HCT116 (cell line): ENCODE measurements at regions not wholly inside any gene's neighbourhood (a gene's known extent, or its start where the extent isn't known, plus 50 kb on each side); places are given as distances from the start of the nearest gene placed in this dataset.

ENCODE experiments used
- ATAC-seq: fragments of 200-7000 bp; cut with Tn5 transposase; 2 replicates; pipeline ENCODE4 v1.9.1; 2020; ENCODE audit warnings: mild to moderate bottlenecking, moderate library complexity
- BruUV-seq: library from RNA; stranded (reverse); fragments of 400-500 nt; replicated peaks from 2 replicates; lab custom pipeline; 2021; lab: Mats Ljungman, UMichigan
- CTCF ChIA-PET: fragments of 300-600 bp; sonication (Branson Sonifier 250); formaldehyde crosslinking; loops from one replicate; lab custom pipeline; 2021; ENCODE audit warnings: antibody characterized with exemption; lab: Charles Lee
- POLR2A ChIA-PET: fragments of 300-600, 350-600 bp; sonication (Branson Sonifier 250); formaldehyde crosslinking; loops from one replicate; lab custom pipeline; 2021; ENCODE audit warnings: antibody characterized with exemption; lab: Charles Lee
- RAD21 ChIA-PET, 2 experiments: fragments of 300-600 bp; sonication (Branson Sonifier 250); formaldehyde crosslinking; loops; one replicate each; lab custom pipeline; 2023; ENCODE audit warnings: low total read pairs in 2 of 2; ENCODE audit not compliant: uncharacterized antibody in 2 of 2, unreplicated experiment in 2 of 2, low non-redundant PET in 1 of 2; lab: Charles Lee
- DNase-seq: peaks from one replicate; pipeline ENCODE4 v3.0.0-alpha.2; 2010; ENCODE audit warnings: low read depth, low spot score
- H2AFZ ChIP-seq: fragments of 200-600 bp; shearing (Covaris generic), sonication (generic); 2 replicates; pipeline ENCODE4 v1.6.1; 2017; ENCODE audit warnings: low read depth, mixed run types, mixed read lengths, antibody characterized with exemption, low read length; ENCODE audit not compliant: poor library complexity, severe bottlenecking
- H3K27ac ChIP-seq: 2 replicates; pipeline ENCODE4 v1.5.1; 2012; ENCODE audit warnings: low read depth, low read length
- H3K27me3 ChIP-seq: fragments of 200-600 bp; sonication (generic); 2 replicates; pipeline ENCODE4 v1.6.1; 2016; ENCODE audit warnings: mixed run types, low read length, mixed read lengths; ENCODE audit not compliant: insufficient read depth
- H3K36me3 ChIP-seq, 2 experiments: fragments of 200-500 bp in 1 of 2; fragments of 200-600 bp in 1 of 2; sonication (Bioruptor generic) in 1 of 2; sonication (generic) in 1 of 2; 2 replicates each; pipeline versions ENCODE4 v1.5.1 to v1.6.1; 2014 to 2016; ENCODE audit warnings: low read length in 2 of 2, inconsistent platforms in 1 of 2, mixed read lengths in 1 of 2, mixed run types in 1 of 2; ENCODE audit not compliant: insufficient read depth in 2 of 2, control insufficient read depth in 1 of 2
- H3K4me1 ChIP-seq, 2 experiments: fragments of 200-600 bp in 1 of 2; sonication (generic) in 1 of 2; 2 replicates each; pipeline versions ENCODE4 v1.5.1 to v1.6.1; 2012 to 2017; ENCODE audit warnings: low read length in 2 of 2, inconsistent platforms in 1 of 2, mild to moderate bottlenecking in 1 of 2, mixed read lengths in 1 of 2, mixed run types in 1 of 2, moderate library complexity in 1 of 2; ENCODE audit not compliant: insufficient read depth in 2 of 2, control insufficient read depth in 1 of 2
- H3K4me2 ChIP-seq: fragments of 200-600 bp; sonication (generic); 2 replicates; pipeline ENCODE4 v1.6.1; 2017; ENCODE audit warnings: mixed run types, low read length, mixed read lengths
- H3K4me3 ChIP-seq, 2 experiments: fragments of 200-600 bp in 1 of 2; sonication (generic) in 1 of 2; replicated peaks in 1 of 2; 2 replicates each; pipeline ENCODE4 v1.5.1; 2011 to 2016; ENCODE audit warnings: low read length in 2 of 2, control low read depth in 1 of 2, low read depth in 1 of 2, mild to moderate bottlenecking in 1 of 2, mixed read lengths in 1 of 2, mixed run types in 1 of 2
- H3K79me2 ChIP-seq: fragments of 200-600 bp; sonication (generic); 2 replicates; pipeline ENCODE4 v1.6.1; 2017; ENCODE audit warnings: mild to moderate bottlenecking, mixed run types, low read length, moderate library complexity, mixed read lengths; ENCODE audit not compliant: insufficient read depth
- H3K9ac ChIP-seq: fragments of 200-600 bp; sonication (generic); 2 replicates; pipeline ENCODE4 v1.6.1; 2016; ENCODE audit warnings: low read length, mixed read lengths
- H3K9me2 ChIP-seq: fragments of 200-600 bp; sonication (generic), shearing (Covaris generic); 2 replicates; pipeline ENCODE4 v1.6.1; 2017; ENCODE audit warnings: mixed run types, mild to moderate bottlenecking, moderate library complexity; ENCODE audit not compliant: insufficient read depth
- H3K9me3 ChIP-seq, 2 experiments: fragments of 200-500 bp in 1 of 2; fragments of 200-600 bp in 1 of 2; sonication (Bioruptor generic) in 1 of 2; sonication (generic) in 1 of 2; 2 replicates each; pipeline ENCODE4 v1.6.1; 2014 to 2017; ENCODE audit warnings: low read length in 2 of 2, mixed read lengths in 2 of 2, inconsistent platforms in 1 of 2, low read depth in 1 of 2, mild to moderate bottlenecking in 1 of 2, mixed run types in 1 of 2, moderate library complexity in 1 of 2; ENCODE audit not compliant: control insufficient read depth in 1 of 2, insufficient read depth in 1 of 2
- H4K20me1 ChIP-seq: fragments of 200-600 bp; sonication (generic), shearing (Covaris generic); 2 replicates; pipeline ENCODE4 v1.6.1; 2017; ENCODE audit warnings: mixed run types, mild to moderate bottlenecking, moderate library complexity; ENCODE audit not compliant: insufficient read depth
- CBX3 ChIP-seq: IDR thresholded peaks from 2 replicates; pipeline ENCODE4 v1.6.1; 2012; ENCODE audit warnings: low read depth
- CEBPB ChIP-seq: IDR thresholded peaks from 2 replicates; pipeline ENCODE4 v1.6.1; 2012; ENCODE audit warnings: low read depth
- EGR1 ChIP-seq: IDR thresholded peaks from 2 replicates; pipeline ENCODE4 v1.6.1; 2012; ENCODE audit warnings: low read depth
- FOSL1 ChIP-seq: IDR thresholded peaks from 2 replicates; pipeline ENCODE4 v1.6.1; 2012; ENCODE audit warnings: low read depth
- POLR2A ChIP-seq: IDR thresholded peaks from 2 replicates; pipeline ENCODE4 v1.7.0; 2011; ENCODE audit warnings: borderline replicate concordance; ENCODE audit not compliant: insufficient read depth, insufficient read length; ENCODE audit errors: extremely low read depth
- RAD21 ChIP-seq: IDR thresholded peaks from 2 replicates; pipeline ENCODE4 v1.6.1; 2012; ENCODE audit warnings: low read depth, mild to moderate bottlenecking
- SIN3A ChIP-seq: IDR thresholded peaks from 2 replicates; pipeline ENCODE4 v1.6.1; 2012; ENCODE audit warnings: low read depth
- SP1 ChIP-seq: IDR thresholded peaks from 2 replicates; pipeline ENCODE4 v1.6.1; 2012; ENCODE audit warnings: low read depth
- SRF ChIP-seq: IDR thresholded peaks from 2 replicates; pipeline ENCODE4 v1.6.1; 2012; ENCODE audit warnings: low read depth
- YY1 ChIP-seq: IDR thresholded peaks from 2 replicates; pipeline ENCODE4 v1.6.1; 2011; ENCODE audit warnings: low read length, low read depth, moderate library complexity, mild to moderate bottlenecking; ENCODE audit not compliant: insufficient replicate concordance; ENCODE audit errors: extremely low read depth
- ZBTB33 ChIP-seq: IDR thresholded peaks from 2 replicates; pipeline ENCODE4 v1.6.1; 2011; ENCODE audit warnings: mild to moderate bottlenecking, low read length, moderate library complexity; ENCODE audit not compliant: insufficient replicate concordance; ENCODE audit errors: extremely low read depth
- intact Hi-C: fragments of 100-400 bp; cut with micrococcal nuclease; formaldehyde crosslinking; loops from 2 replicates; pipeline ENCODE4 v1.10.0; 2022

GRCh38 chr7:94228678-94229077 is 166.0 kb upstream of the COL1A2 start:
- CTCF ChIA-PET, result no interaction called here
- no peak overlapping the region for H3K4me2 ChIP-seq
- no peak overlapping the region for H3K27ac ChIP-seq
- H4K20me1 ChIP-seq, result no peaks in the 10 kb centered on the region
- no peak overlapping the region for H3K4me3 ChIP-seq
- BruUV-seq, result no TSS peak
- no peaks in the 10 kb centered on the region for H3K79me2 ChIP-seq
- no peak for ATAC-seq
- no peaks in the 10 kb centered on the region for H3K27me3 ChIP-seq
- H2AFZ ChIP-seq, result peak overlapping the region; percentile 4
- RAD21 ChIA-PET, result no interaction called here
- no peaks in the 10 kb centered on the region for H3K9me2 ChIP-seq
- no peak overlapping the region for H3K9ac ChIP-seq
- no peak for DNase-seq
- H3K4me1 ChIP-seq, result peaks cover 0 to 5% of the 10 kb centered on the region in 2 experiments; a peak in 1 of 4 replicates
- no peaks in the 10 kb centered on the region for H3K36me3 ChIP-seq
- TF ChIP-seq RAD21, result no peak
- no peak for TF ChIP-seq SRF
- TF ChIP-seq CBX3, result no peak
- no peak for TF ChIP-seq POLR2A
- no peak for TF ChIP-seq CEBPB
- intact Hi-C loops, result no loop called here
- POLR2A ChIA-PET, result no interaction called here
- no peaks in the 10 kb centered on the region for H3K9me3 ChIP-seq

GRCh38 chr7:94231305-94231704 is 163.4 kb upstream of the COL1A2 start:
- no peak for TF ChIP-seq SP1
- no peak for TF ChIP-seq RAD21
- TF ChIP-seq SIN3A, result no peak
- TF ChIP-seq ZBTB33, result no peak
- TF ChIP-seq FOSL1, result no peak
- TF ChIP-seq YY1, result no peak
- TF ChIP-seq EGR1, result no peak
- no peak for DNase-seq
- ChIA-PET POLR2A (no interaction called here), RAD21 (no interaction called here), CTCF (no interaction called here)
- H3K9me2 ChIP-seq, result no peaks in the 10 kb centered on the region
- BruUV-seq, result no TSS peak
- H4K20me1 ChIP-seq, result no peaks in the 10 kb centered on the region
- no peak for ATAC-seq
- no peak overlapping the region for H2AFZ ChIP-seq
- H3K27me3 ChIP-seq, result no peaks in the 10 kb centered on the region
- no peaks in the 10 kb centered on the region for H3K4me1 ChIP-seq
- no peak overlapping the region for H3K4me3 ChIP-seq
- no peak overlapping the region for H3K4me2 ChIP-seq
- no peak overlapping the region for H3K9ac ChIP-seq
- H3K36me3 ChIP-seq, result no peaks in the 10 kb centered on the region
- intact Hi-C loops, result no loop called here
- H3K79me2 ChIP-seq, result no peaks in the 10 kb centered on the region
- H3K27ac ChIP-seq, result no peak overlapping the region
- H3K9me3 ChIP-seq, result no peaks in the 10 kb centered on the region
